Fibroblast of skin of abdomen (primary cell): ENCODE measurements at regions not wholly inside any gene's neighbourhood (a gene's known extent, or its start where the extent isn't known, plus 50 kb on each side); places are given as distances from the start of the nearest gene placed in this dataset.
A peak's percentile ranks its signal among the peaks of the same experiment; 100 is the strongest.

Source experiments
- DNase-seq: peaks from one replicate; pipeline ENCODE4 v3.0.0-alpha.2; 2013

- no peak for DNase-seq
These were observed 85.2 kb upstream of the MAX start for GRCh38 chr14:65187421-65188049.

- DNase-seq = no peak
These were observed 88.0 kb upstream of the MAX start for GRCh38 chr14:65190312-65190711.

GRCh38 chr14:65191716-65192115 lies 89.4 kb upstream of the MAX start:
- DNase-seq = no peak

DNA sequence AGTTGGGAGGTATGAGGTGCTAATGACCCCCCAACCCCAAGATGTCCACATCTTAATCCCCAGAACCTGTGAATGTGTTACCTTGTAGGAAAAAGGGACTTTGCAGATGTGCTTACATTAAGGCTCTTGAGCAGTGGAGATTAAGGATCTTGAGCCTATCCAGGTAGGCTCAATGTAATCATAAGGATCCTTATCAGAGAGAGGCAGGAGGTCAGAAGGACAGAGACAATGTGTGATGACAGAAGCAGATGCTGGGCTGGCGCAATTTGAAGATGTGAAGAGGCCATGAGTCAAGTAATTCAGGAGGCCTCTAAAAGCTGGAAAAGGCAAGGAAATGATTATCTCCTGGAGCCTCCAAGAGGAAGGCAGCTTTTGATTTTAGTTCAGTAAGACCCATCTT lies 90.4 kb upstream of the MAX start:
- DNase-seq = no peak

- DNase-seq = no peak
These were observed 91.7 kb upstream of the MAX start for GRCh38 chr14:65193916-65194590.

DNA sequence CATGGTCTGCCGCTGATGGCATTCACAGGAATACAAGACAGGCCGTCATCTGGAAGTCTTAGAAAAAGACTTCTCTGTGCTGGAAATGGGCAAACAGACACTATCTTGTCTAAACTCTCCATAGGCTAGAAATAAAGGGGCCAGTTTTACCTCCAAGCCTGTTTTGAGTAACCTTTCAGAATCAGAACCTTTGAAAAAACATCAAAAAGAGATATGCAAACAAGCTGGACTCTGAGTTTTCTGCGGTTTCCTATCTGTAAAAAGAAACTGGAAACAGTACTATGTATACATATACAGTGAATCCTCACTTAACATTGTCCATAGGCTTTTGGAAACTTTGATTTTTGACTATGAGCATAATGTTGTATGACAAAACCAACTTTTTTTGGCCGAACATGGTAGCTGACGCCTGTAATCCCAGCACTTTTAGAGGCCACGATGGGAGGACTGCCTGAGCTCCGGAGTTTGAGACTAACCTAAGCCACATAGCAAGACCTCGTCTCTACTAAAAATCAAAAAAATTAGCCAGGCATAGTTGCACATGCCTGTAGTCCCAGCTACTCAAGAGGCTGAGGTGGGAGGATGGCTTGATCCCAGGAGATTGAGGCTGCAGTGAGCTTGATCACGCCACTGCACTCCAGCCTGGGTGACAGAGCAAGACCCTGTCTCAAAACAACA lies 92.9 kb upstream of the MAX start:
- DNase-seq = no peak

DNA sequence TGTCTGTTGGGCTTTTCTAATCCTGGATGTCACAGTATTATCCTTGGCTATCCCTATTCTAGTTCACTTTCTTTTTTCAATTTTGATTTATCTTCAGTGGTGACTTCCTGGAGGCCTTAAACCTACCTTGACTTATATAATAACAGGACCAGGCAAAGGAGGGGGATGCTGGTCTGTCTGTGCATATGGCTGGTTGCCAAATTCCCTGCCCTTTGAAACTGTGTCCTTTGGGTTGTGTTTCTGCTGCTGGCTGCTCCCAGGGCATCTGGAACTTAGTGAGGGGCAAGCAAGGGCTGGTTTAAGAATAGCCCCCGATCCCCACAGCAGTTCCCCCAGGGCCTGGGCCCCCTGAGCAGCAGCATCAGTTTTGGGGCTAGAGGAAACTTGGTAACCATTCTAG lies 96.0 kb upstream of the MAX start:
- no peak for DNase-seq

- DNase-seq = no peak
These were observed 98.1 kb upstream of the MAX start for GRCh38 chr14:65200454-65200853.

DNA sequence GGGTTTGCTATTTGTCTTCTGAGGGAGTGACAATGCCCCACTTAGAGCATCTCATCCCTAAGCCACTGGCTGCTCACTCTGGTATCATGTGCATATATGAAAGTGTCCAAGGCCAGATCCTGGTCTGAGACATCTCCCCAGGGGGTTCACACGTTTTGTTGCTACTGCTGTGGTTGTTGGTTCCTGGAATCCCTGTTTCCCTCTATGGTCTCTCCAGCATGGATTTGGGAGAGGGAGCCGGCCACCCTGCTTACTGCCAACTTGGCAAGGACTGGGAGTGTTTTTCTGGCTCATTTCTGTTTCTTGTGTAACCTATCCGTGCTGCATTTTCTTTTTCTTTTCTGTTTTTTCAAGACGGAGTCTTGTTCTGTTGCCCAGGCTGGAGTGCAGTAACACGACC lies 101.3 kb upstream of the MAX start:
- DNase-seq = no peak

GRCh38 chr14:65204056-65204455 lies 101.7 kb upstream of the MAX start:
- no peak for DNase-seq

GRCh38 chr14:65206078-65206447 lies 103.7 kb upstream of the MAX start:
- DNase-seq = no peak

- DNase-seq = peak; percentile 79
These were observed 104.3 kb upstream of the MAX start for GRCh38 chr14:65206448-65207096.

DNA sequence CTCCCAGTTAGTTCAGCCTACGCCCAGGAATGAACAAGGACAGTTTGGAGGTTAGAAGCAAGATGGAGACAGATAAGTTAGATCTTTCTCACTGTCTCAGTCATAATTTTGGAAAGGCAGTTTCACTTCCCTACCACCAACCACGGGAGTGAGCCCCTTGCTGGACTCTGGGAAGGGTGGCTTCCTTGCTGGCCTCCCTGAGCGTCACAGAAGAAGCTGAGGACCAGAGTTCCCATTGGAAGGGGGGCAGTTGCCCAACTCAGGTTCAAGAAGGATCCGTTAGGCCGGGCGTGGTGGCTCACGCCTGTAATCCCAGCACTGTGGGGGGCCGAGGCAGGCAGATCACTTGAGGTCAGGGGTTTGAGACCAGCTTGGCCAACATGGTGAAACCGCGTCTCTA lies 106.2 kb upstream of the MAX start:
- no peak for DNase-seq

DNA sequence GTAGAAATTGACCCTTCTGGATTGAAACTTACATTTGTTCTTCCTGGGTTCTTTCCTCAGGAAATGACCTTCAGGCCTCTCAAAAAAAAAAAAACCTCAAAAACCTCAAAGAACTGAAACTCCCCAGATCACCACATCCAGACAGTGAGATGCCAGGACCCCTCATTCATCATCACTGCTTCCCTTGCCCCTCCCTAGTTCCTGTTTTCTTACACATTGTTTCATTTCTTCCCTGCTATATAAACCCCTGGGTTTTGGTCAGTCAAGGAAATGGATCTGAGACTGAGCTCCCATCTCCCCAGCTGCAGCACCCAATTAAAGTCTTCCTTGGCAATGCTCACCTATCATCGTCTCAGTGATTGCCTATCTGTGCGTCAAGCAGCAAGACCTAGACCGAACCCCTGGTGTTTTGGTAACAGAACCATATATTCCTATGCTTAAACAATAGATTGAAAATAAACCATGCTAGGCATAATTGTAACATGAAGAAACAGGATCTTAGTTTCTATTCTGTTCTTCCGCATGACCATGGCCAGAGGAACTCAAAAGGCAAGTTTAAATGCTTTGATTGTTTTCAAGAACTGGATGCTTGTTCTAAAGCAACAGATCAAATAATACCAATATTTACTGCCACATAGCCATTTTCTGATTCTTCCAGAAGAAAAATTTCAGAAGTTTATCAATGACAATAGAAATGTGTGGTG lies 108.0 kb upstream of the MAX start:
- peak; percentile 57 for DNase-seq

- peak; percentile 28 for DNase-seq
These were observed 108.5 kb upstream of the MAX start for GRCh38 chr14:65210822-65211182.

- peak; percentile 86 for DNase-seq
These were observed 109.1 kb upstream of the MAX start for GRCh38 chr14:65211341-65211987.

DNA sequence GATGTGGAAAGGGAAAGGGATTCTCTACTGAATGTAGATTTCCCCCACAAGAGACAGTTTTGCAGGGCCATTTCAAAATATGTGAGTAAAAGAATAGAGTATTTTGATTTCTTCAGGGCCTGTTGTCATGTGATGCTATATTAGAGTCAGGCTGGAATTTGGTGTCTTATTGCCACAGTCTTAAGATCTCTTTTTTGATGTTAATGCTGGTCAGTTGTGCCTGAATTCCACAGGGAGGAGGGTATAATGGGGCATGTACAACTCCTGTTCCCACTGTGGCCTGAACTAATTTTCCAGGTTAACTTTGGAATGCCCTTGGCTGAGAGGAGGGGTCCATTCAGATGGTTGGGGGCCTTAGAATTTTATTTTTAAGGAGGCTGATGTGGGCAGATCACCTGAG lies 111.0 kb upstream of the MAX start:
- no peak for DNase-seq

DNA sequence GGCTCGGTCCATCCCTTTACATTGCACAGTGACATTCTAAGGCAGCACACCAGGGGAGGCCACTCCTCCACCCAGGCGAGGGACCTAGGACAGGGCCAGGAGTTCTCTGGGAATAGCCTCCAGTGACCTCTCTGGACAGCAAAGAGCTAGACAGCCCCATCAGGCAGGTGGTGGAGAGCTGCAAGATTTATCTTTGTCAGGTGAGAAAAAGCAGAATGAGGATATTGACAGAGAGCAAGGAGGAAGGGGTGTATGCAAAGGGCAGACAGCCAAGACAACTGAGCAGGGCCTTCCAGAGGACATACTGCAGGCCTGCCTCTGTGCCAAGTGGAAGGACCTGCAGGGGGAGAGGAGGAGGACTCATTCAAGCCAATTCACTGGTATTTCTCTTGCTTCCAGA lies 112.4 kb upstream of the MAX start:
- DNase-seq = no peak

DNA sequence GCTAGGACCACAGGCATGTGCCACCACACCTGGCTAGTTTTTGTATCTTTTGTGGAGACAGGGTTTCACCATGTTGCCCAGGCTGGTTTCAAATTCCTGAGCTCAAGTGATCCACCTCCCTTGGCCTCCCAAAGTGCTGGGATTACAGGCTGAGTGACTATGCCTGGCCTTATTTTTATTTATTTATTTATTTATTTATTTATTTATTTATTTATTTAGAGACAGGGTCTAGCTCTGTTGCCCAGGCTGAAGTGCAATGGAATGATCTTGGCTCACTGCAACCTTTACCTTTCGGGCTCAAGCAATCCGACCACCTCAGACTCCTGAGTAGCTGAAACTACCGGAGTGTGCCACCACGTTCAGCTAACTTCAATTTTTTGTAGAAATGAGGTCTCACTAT lies 117.0 kb upstream of the MAX start:
- DNase-seq = no peak

- peak; percentile 73 for DNase-seq
These were observed 120.1 kb upstream of the MAX start for GRCh38 chr14:65222440-65222858.

- no peak for DNase-seq
These were observed 121.3 kb upstream of the MAX start for GRCh38 chr14:65223636-65224035.

GRCh38 chr14:65224799-65225198 lies 122.5 kb upstream of the MAX start:
- no peak for DNase-seq
